T-helper 1 cell treated with Interleukin-12 subunit alpha and Interleukin-12 subunit beta and Interleukin-4 antibody, amounts not matched to agents 30 μg/mL and 1 μg/mL, for 36 hours (primary cell): ENCODE measurements at regions not wholly inside any gene's neighbourhood (a gene's known extent, or its start where the extent isn't known, plus 50 kb on each side); places are given as distances from the start of the nearest gene placed in this dataset.
"Not testable (repeated sequence)": the region's sequence is repeated elsewhere in the genome, so short reads cannot be mapped to it uniquely, and the experiment has no call there.

ENCODE experiments used
- H3K27ac Mint-ChIP-seq: one replicate; pipeline ENCODE4 v1.8.0; 2021; ENCODE audit warnings: mild to moderate bottlenecking, mixed read lengths
- H3K27me3 Mint-ChIP-seq: one replicate; pipeline ENCODE4 v1.8.0; 2021; ENCODE audit warnings: low read depth, mixed read lengths
- H3K36me3 Mint-ChIP-seq: one replicate; pipeline ENCODE4 v1.8.0; 2021; ENCODE audit warnings: low read depth, mixed read lengths
- H3K4me1 Mint-ChIP-seq: one replicate; pipeline ENCODE4 v1.8.0; 2021; ENCODE audit warnings: low read depth, mixed read lengths
- H3K4me3 Mint-ChIP-seq: one replicate; pipeline ENCODE4 v1.8.0; 2021; ENCODE audit warnings: mild to moderate bottlenecking, moderate library complexity, mixed read lengths
- H3K9me3 Mint-ChIP-seq: one replicate; pipeline ENCODE4 v1.8.0; 2021; ENCODE audit warnings: mixed read lengths

DNA sequence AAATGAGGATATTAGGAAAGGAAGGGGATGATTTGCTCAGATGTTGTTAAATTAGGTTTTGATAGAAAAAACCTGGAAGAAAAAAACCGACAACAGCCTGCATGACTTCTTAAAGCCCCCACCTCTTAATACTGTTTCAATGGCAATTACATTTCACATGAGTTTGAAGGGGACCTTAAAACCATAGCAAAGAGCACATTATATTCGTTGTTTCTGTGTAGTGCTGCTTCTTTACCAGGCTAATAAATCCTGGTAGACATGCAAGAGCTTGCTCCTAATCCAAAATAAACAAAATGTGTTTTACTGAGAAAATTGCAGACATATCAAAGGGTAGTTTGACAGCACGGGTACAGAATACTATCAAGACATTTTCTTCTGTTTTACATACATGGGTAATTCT, 154.7 kb upstream of the NIPA1 start:
- not testable (repeated sequence) for H3K4me3 Mint-ChIP-seq, H3K4me1 Mint-ChIP-seq, H3K27ac Mint-ChIP-seq, H3K9me3 Mint-ChIP-seq, H3K36me3 Mint-ChIP-seq
- H3K27me3 Mint-ChIP-seq: peaks cover 12% of the 10 kb centered on the region

DNA sequence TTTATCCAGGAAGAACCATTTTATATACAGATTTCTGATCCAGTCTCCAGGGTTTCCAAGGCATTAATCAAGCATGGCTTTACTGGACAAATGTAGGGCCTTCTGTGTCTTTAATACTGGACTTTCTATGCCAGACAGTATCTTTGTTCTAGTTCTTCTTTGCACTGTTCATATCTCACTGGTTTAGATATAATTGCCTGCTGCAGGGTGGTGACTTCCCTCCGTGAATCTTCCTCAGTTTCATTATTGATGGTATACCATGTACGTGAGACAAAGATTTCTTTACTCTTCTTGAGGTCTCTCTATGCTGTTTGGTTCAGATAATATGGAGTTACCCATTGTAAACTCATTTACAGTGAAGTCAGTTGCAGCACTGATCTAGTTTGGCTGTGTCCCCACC, 146.5 kb upstream of the NIPA1 start:
- not testable (repeated sequence) for H3K4me3 Mint-ChIP-seq, H3K9me3 Mint-ChIP-seq, H3K4me1 Mint-ChIP-seq, H3K27ac Mint-ChIP-seq, H3K36me3 Mint-ChIP-seq
- H3K27me3 Mint-ChIP-seq: peaks cover 17% of the 10 kb centered on the region

DNA sequence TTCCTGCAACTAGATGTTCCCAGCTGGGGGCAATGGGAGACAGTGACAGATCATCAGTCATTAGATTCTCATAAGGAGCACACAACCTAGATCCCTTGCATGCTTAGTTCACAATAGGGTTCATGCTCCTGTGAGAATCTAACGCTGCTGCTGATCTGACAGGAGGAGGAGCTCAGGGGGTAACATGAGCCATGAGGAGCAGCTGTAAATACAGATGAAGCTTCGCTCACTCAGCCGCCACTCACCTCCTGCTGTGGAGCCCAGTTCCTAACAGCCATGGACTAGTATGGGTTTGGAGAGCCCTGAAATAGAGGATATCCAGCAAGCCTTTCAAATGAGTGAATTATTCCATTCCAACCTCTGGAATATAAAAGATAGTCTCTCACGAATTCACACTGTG, 137.0 kb upstream of the NIPA1 start:
- H3K36me3 Mint-ChIP-seq, H3K4me3 Mint-ChIP-seq, H3K9me3 Mint-ChIP-seq, H3K4me1 Mint-ChIP-seq, H3K27ac Mint-ChIP-seq: not testable (repeated sequence)
- H3K27me3 Mint-ChIP-seq: peaks cover 33% of the 10 kb centered on the region

- not testable (repeated sequence) for H3K27ac Mint-ChIP-seq, H3K36me3 Mint-ChIP-seq, H3K9me3 Mint-ChIP-seq, H3K4me1 Mint-ChIP-seq, H3K4me3 Mint-ChIP-seq
- peaks cover 33% of the 10 kb centered on the region for H3K27me3 Mint-ChIP-seq
Observed at GRCh38 chr15:22651179-22651578, 135.3 kb upstream of the NIPA1 start.

DNA sequence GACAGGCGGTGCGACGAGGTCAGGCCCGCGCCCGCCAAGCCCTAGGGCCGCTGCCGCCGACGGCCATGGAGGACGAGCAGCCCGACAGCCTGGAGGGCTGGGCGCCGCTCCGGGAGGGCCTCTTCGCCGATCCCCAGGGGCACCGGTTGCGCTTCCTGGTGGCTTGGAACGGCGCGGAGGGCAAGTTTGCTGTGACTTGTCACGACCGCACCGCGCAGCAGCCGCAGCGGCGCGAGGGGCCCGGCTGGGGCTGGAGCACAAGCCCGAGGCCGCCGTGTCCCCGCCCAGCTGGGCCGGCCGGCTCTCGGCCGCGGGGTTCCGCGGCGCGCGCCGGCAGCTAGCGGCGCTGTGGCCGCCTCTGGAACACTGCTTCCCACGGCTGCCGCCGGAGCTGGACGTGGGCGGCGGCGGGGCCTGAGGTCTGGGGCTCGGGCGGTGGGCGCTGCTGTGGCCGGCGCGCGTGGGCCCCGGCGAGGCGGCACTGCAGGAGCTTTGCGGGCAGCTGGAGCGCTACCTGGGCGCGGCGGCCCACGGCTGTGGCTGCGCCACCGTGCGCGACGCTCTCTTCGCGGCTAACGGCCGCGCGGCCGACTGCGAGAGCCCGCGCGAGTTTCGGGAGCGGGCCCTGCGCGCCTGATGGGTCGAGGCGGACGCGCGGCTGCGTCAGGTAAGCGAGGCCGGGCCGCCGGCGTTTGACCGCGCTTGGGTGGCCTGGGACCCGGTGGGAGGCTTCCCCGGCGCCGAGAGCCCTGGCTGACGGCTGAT, 122.0 kb upstream of the NIPA1 start:
- H3K4me3 Mint-ChIP-seq, H3K4me1 Mint-ChIP-seq, H3K9me3 Mint-ChIP-seq, H3K36me3 Mint-ChIP-seq, H3K27ac Mint-ChIP-seq: not testable (repeated sequence)
- H3K27me3 Mint-ChIP-seq: peaks cover 34% of the 10 kb centered on the region

GRCh38 chr15:22665059-22665702, 121.3 kb upstream of the NIPA1 start:
- H3K27ac Mint-ChIP-seq: peak overlapping the region; percentile 49
- H3K4me3 Mint-ChIP-seq: peak overlapping the region; percentile 66
- H3K4me1 Mint-ChIP-seq, H3K36me3 Mint-ChIP-seq, H3K9me3 Mint-ChIP-seq: not testable (repeated sequence)
- peaks cover 34% of the 10 kb centered on the region for H3K27me3 Mint-ChIP-seq

GRCh38 chr15:22665711-22666110, 120.7 kb upstream of the NIPA1 start:
- not testable (repeated sequence) for H3K9me3 Mint-ChIP-seq, H3K4me1 Mint-ChIP-seq, H3K36me3 Mint-ChIP-seq
- Mint-ChIP-seq H3K4me3 (peak overlapping the region; percentile 66), H3K27ac (peak overlapping the region; percentile 49), H3K27me3 (peaks cover 34% of the 10 kb centered on the region)

- not testable (repeated sequence) for H3K36me3 Mint-ChIP-seq, H3K9me3 Mint-ChIP-seq, H3K27ac Mint-ChIP-seq, H3K4me3 Mint-ChIP-seq, H3K27me3 Mint-ChIP-seq, H3K4me1 Mint-ChIP-seq
Observed at GRCh38 chr15:22684786-22685185, 101.7 kb upstream of the NIPA1 start.

GRCh38 chr15:22699881-22700280, 86.6 kb upstream of the NIPA1 start:
- not testable (repeated sequence) for H3K27ac Mint-ChIP-seq, H3K4me1 Mint-ChIP-seq, H3K4me3 Mint-ChIP-seq, H3K9me3 Mint-ChIP-seq, H3K27me3 Mint-ChIP-seq, H3K36me3 Mint-ChIP-seq

- not testable (repeated sequence) for H3K4me1 Mint-ChIP-seq, H3K9me3 Mint-ChIP-seq, H3K36me3 Mint-ChIP-seq, H3K27ac Mint-ChIP-seq, H3K4me3 Mint-ChIP-seq
- H3K27me3 Mint-ChIP-seq: peaks cover 23% of the 10 kb centered on the region
Observed at GRCh38 chr15:22710831-22711341, 75.6 kb upstream of the NIPA1 start.

GRCh38 chr15:22713933-22714332, 72.5 kb upstream of the NIPA1 start:
- H3K27me3 Mint-ChIP-seq: peaks cover 42% of the 10 kb centered on the region
- H3K4me3 Mint-ChIP-seq, H3K27ac Mint-ChIP-seq, H3K36me3 Mint-ChIP-seq, H3K4me1 Mint-ChIP-seq, H3K9me3 Mint-ChIP-seq: not testable (repeated sequence)

DNA sequence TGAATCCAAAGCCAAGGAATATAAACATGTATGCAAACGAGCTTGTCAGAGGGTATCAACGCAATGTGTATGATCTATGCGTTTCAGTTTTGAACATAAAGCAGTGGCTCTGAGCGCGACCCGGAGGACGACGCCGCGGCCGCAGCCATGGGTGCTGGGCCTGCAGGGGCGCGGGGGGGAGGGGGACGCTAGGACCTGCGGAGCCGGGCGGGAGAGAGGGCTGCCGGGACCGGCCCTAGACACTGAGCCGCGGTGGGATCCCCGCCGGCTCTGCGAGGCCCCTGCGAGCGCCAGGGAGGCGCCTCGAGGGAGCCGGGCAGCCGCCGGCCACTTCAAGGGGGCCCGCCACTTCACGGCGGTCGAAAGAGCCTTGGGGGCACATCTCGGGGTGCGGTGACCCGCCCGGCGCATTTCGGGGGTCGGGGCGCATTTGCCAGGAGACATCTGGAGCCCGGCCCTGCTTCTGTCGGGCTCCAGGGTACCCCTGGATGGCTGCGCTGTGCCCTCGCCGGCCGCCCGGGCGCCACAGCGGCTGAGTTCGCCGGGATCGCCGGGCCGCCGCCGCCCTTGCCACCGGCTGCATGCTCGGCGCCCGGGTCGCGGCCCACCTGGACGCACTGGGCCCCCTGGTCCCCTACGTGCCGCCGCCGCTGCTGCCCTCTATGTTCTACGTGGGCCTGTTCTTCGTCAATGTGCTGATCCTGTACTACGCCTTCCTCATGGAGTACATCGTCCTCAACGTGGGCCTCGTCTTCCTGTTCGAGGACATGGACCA, 71.9 kb upstream of the NIPA1 start:
- not testable (repeated sequence) for H3K4me1 Mint-ChIP-seq, H3K36me3 Mint-ChIP-seq, H3K9me3 Mint-ChIP-seq, H3K4me3 Mint-ChIP-seq, H3K27ac Mint-ChIP-seq
- peaks cover 42% of the 10 kb centered on the region for H3K27me3 Mint-ChIP-seq

- H3K27ac Mint-ChIP-seq, H3K4me1 Mint-ChIP-seq, H3K36me3 Mint-ChIP-seq, H3K9me3 Mint-ChIP-seq, H3K4me3 Mint-ChIP-seq: not testable (repeated sequence)
- H3K27me3 Mint-ChIP-seq: peaks cover 45% of the 10 kb centered on the region
Observed at GRCh38 chr15:22715133-22715845, 71.2 kb upstream of the NIPA1 start.

- not testable (repeated sequence) for H3K27ac Mint-ChIP-seq, H3K4me1 Mint-ChIP-seq, H3K9me3 Mint-ChIP-seq, H3K36me3 Mint-ChIP-seq, H3K4me3 Mint-ChIP-seq
- peaks cover 47% of the 10 kb centered on the region for H3K27me3 Mint-ChIP-seq
Observed at GRCh38 chr15:22719980-22720379, 66.5 kb upstream of the NIPA1 start.

DNA sequence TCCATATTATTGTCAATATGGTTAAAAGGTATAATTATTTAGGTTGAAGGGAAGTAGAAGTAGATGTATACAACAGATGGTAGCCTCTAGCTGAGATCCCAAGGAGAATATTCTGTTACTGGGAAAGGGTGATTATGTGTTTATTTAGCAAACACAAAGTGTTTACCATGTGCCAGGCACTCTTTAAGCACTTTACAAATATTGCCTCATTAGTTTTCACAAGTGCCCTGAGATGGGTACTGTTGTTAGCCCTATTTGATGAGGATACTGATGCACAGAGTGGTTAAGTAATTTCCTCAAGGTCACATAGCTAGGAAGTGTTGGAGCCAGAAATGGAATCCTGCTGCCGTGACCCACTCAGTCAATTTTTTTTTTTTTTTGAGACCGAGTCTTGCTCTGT, 60.3 kb upstream of the NIPA1 start:
- H3K4me1 Mint-ChIP-seq, H3K4me3 Mint-ChIP-seq, H3K27ac Mint-ChIP-seq, H3K36me3 Mint-ChIP-seq, H3K9me3 Mint-ChIP-seq: not testable (repeated sequence)
- H3K27me3 Mint-ChIP-seq: peaks cover 13% of the 10 kb centered on the region
